Astrocyte (in vitro differentiated cells and primary cell): ENCODE measurements at regions not wholly inside any gene's neighbourhood (a gene's known extent, or its start where the extent isn't known, plus 50 kb on each side); places are given as distances from the start of the nearest gene placed in this dataset.

Experiments used
- DNase-seq: peaks from one replicate; pipeline ENCODE4 v3.0.0-alpha.2; 2010; ENCODE audit warnings: low read depth
- FAIRE-seq: peaks from 2 replicates; lab custom pipeline; 2011; peaks lifted over from hg19 to GRCh38; lab: Jason Lieb, UNC
- H2AFZ ChIP-seq: 2 replicates; pipeline ENCODE4 v1.6.0; 2012; ENCODE audit warnings: low read depth, low read length, inconsistent platforms
- H3K27ac ChIP-seq: 2 replicates; pipeline ENCODE4 v1.5.1; 2011; ENCODE audit warnings: low read depth, low read length, inconsistent platforms
- H3K27me3 ChIP-seq: 2 replicates; pipeline ENCODE4 v1.6.0; 2011; ENCODE audit warnings: low read length, inconsistent platforms; ENCODE audit not compliant: insufficient read depth
- H3K36me3 ChIP-seq: 2 replicates; pipeline ENCODE4 v1.5.1; 2011; ENCODE audit warnings: low read length, inconsistent platforms; ENCODE audit not compliant: insufficient read depth
- H3K4me1 ChIP-seq: 2 replicates; pipeline ENCODE4 v1.5.1; 2011; ENCODE audit warnings: low read length, inconsistent platforms; ENCODE audit not compliant: insufficient read depth
- H3K4me2 ChIP-seq: 2 replicates; pipeline ENCODE4 v1.6.0; 2012; ENCODE audit warnings: low read length, inconsistent platforms
- H3K4me3 ChIP-seq: 2 replicates; pipeline ENCODE4 v1.5.1; 2011; ENCODE audit warnings: low read depth, mild to moderate bottlenecking, low read length, inconsistent platforms; ENCODE audit not compliant: insufficient read depth
- H3K79me2 ChIP-seq: 2 replicates; pipeline ENCODE4 v1.6.0; 2012; ENCODE audit warnings: mild to moderate bottlenecking, low read length, inconsistent platforms; ENCODE audit not compliant: insufficient read depth
- H3K9ac ChIP-seq: 2 replicates; pipeline ENCODE4 v1.6.0; 2012; ENCODE audit warnings: mild to moderate bottlenecking, low read length, inconsistent platforms
- H3K9me3 ChIP-seq: 2 replicates; pipeline ENCODE4 v1.5.1; 2012; ENCODE audit warnings: low read depth, mild to moderate bottlenecking, low read length, inconsistent platforms; ENCODE audit not compliant: insufficient read depth
- H4K20me1 ChIP-seq: 2 replicates; pipeline ENCODE4 v1.6.0; 2012; ENCODE audit warnings: low read length, inconsistent platforms; ENCODE audit not compliant: insufficient read depth
- H3K27ac Mint-ChIP-seq: one replicate; pipeline ENCODE4 v1.8.0; 2021; ENCODE audit warnings: mild to moderate bottlenecking, mixed read lengths; ENCODE audit not compliant: unreplicated experiment
- H3K27me3 Mint-ChIP-seq: one replicate; pipeline ENCODE4 v1.8.0; 2021; ENCODE audit warnings: low read depth, mixed read lengths; ENCODE audit not compliant: unreplicated experiment
- H3K36me3 Mint-ChIP-seq: one replicate; pipeline ENCODE4 v1.8.0; 2021; ENCODE audit warnings: low read depth, mixed read lengths; ENCODE audit not compliant: unreplicated experiment
- H3K4me1 Mint-ChIP-seq: one replicate; pipeline ENCODE4 v1.8.0; 2021; ENCODE audit warnings: low read depth, mixed read lengths; ENCODE audit not compliant: unreplicated experiment
- H3K4me3 Mint-ChIP-seq: one replicate; pipeline ENCODE4 v1.8.0; 2021; ENCODE audit warnings: mild to moderate bottlenecking, moderate library complexity, mixed read lengths; ENCODE audit not compliant: unreplicated experiment
- H3K9me3 Mint-ChIP-seq: one replicate; pipeline ENCODE4 v1.8.0; 2021; ENCODE audit warnings: mild to moderate bottlenecking, mixed read lengths; ENCODE audit not compliant: unreplicated experiment
- CTCF ChIP-seq: IDR thresholded peaks from 2 replicates; pipeline ENCODE4 v1.5.1; 2011; ENCODE audit warnings: low read depth, mild to moderate bottlenecking, inconsistent platforms, low read length, moderate library complexity; ENCODE audit not compliant: insufficient read depth
- EZH2 ChIP-seq: IDR thresholded peaks from 2 replicates; pipeline ENCODE4 v1.6.1; 2012; ENCODE audit warnings: mild to moderate bottlenecking, low read length, inconsistent platforms; ENCODE audit not compliant: insufficient read depth

- DNase-seq (no peak), FAIRE-seq (no peak)
- no peak overlapping the region for H3K9ac ChIP-seq
- no peaks in the 10 kb centered on the region for H4K20me1 ChIP-seq
- H3K4me1 ChIP-seq: peaks cover 6% of the 10 kb centered on the region
- H2AFZ ChIP-seq: no peak overlapping the region
- no peak for TF ChIP-seq EZH2
- no peak for TF ChIP-seq CTCF
- H3K27me3 ChIP-seq: no peaks in the 10 kb centered on the region
- no peaks in the 10 kb centered on the region for H3K79me2 ChIP-seq
- peaks cover 29% of the 10 kb centered on the region for H3K4me1 Mint-ChIP-seq
- H3K9me3 ChIP-seq: no peaks in the 10 kb centered on the region
- no peak overlapping the region for H3K4me3 ChIP-seq
- no peak overlapping the region for H3K4me3 Mint-ChIP-seq
- H3K4me2 ChIP-seq: no peak overlapping the region
- no peak overlapping the region for H3K27ac Mint-ChIP-seq
- H3K27ac ChIP-seq: no peak overlapping the region
- no peaks in the 10 kb centered on the region for H3K36me3 ChIP-seq
- no peaks in the 10 kb centered on the region for H3K36me3 Mint-ChIP-seq
- H3K9me3 Mint-ChIP-seq: peaks cover 2% of the 10 kb centered on the region
- no peaks in the 10 kb centered on the region for H3K27me3 Mint-ChIP-seq
Measured at GRCh38 chr5:53260446-53260845, 150.9 kb upstream of the MOCS2 start.

- Histone ChIP-seq H3K4me1 (peaks cover 6% of the 10 kb centered on the region), H4K20me1 (no peaks in the 10 kb centered on the region), H3K4me2 (no peak overlapping the region), H3K27ac (no peak overlapping the region), H3K4me3 (no peak overlapping the region), H3K9me3 (no peaks in the 10 kb centered on the region), H3K9ac (no peak overlapping the region), H3K36me3 (no peaks in the 10 kb centered on the region), H3K79me2 (no peaks in the 10 kb centered on the region), H3K27me3 (no peaks in the 10 kb centered on the region), H2AFZ (no peak overlapping the region)
- DNase-seq (no peak), FAIRE-seq (no peak)
- H3K4me3 Mint-ChIP-seq: no peak overlapping the region
- H3K27me3 Mint-ChIP-seq: no peaks in the 10 kb centered on the region
- peaks cover 26% of the 10 kb centered on the region for H3K4me1 Mint-ChIP-seq
- no peak for TF ChIP-seq CTCF
- no peak for TF ChIP-seq EZH2
- no peaks in the 10 kb centered on the region for H3K36me3 Mint-ChIP-seq
- peaks cover 2% of the 10 kb centered on the region for H3K9me3 Mint-ChIP-seq
- H3K27ac Mint-ChIP-seq: no peak overlapping the region
Measured at GRCh38 chr5:53261245-53261644, 151.7 kb upstream of the MOCS2 start.

- Mint-ChIP-seq H3K9me3 (peaks cover 2% of the 10 kb centered on the region), H3K4me1 (peaks cover 14% of the 10 kb centered on the region), H3K27ac (no peak overlapping the region), H3K36me3 (peaks cover under 1% of the 10 kb centered on the region), H3K4me3 (no peak overlapping the region), H3K27me3 (no peaks in the 10 kb centered on the region)
- Histone ChIP-seq H3K4me2 (no peak overlapping the region), H2AFZ (no peak overlapping the region), H3K36me3 (no peaks in the 10 kb centered on the region), H3K9me3 (no peaks in the 10 kb centered on the region), H3K9ac (no peak overlapping the region), H3K4me3 (no peak overlapping the region), H3K27ac (no peak overlapping the region), H4K20me1 (no peaks in the 10 kb centered on the region), H3K79me2 (no peaks in the 10 kb centered on the region), H3K27me3 (no peaks in the 10 kb centered on the region), H3K4me1 (no peaks in the 10 kb centered on the region)
- FAIRE-seq (peak; percentile 64), DNase-seq (no peak)
- TF ChIP-seq EZH2 (no peak), CTCF (peak; percentile 74)
Measured at GRCh38 chr5:53262348-53262970, 152.9 kb upstream of the MOCS2 start.
